ENCODE measurements at regions not wholly inside any gene's neighbourhood (a gene's known extent, or its start where the extent isn't known, plus 50 kb on each side); places are given as distances from the start of the nearest gene placed in this dataset.

DNA sequence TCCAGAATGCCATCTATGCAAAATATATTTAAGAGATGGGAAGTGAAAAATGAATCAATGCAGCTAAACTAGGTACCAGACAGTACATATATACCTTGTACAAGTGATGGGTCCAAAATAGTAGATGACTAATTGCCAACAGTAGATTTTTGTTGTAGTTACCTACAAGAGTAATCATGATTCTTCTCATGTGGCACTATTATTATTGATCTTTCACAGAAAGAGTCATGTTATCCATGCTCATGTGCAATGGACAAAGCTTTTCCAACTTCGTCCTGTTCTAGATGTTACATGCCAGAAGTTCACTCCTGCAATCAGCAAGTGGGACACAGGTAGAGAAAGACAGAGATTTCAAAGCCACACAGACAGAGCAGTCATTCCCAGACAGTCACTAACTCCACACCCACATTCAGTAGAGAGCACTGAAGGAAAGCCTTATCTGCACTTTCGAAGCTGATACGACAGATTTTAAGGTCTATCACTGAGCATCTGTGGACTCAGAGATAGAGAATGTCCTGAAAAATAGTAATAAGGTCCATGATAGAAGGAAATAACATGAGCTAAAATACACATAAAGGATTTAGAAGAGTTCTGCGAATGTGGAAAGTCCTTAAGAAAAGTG lies 101.6 kb upstream of the ITPRID2 start:
- Histone ChIP-seq H3K9me1 (ENCODE audit: control insufficient read depth, insufficient read depth, low read length) (no peaks in the 10 kb centered on the region), H3K9ac (ENCODE audit: insufficient read depth in 1 of 2, low read depth in 2 of 2, low read length in 2 of 2) (no peak overlapping the region), H3K36me3 (ENCODE audit: control insufficient read depth, insufficient read depth, low read length) (no peaks in the 10 kb centered on the region), H3K27ac (ENCODE audit: extremely low read depth, low read depth, low read length) (no peak overlapping the region), H2AFZ (ENCODE audit: low read depth, low read length) (no peak overlapping the region), H3K4me1 (replicated peaks in 1 of 2; ENCODE audit: control insufficient read depth in 2 of 2, insufficient read depth in 2 of 2, low read length in 2 of 2) (peaks cover 0 to 8% of the 10 kb centered on the region in 2 experiments; a peak in 2 of 5 replicates), H3K4me3 (no peak overlapping the region), H3K4me2 (ENCODE audit: insufficient read depth, low read length) (no peak overlapping the region), H3K9me3 (replicated peaks; ENCODE audit: control insufficient read depth, insufficient read depth, low read depth, low read length) (no peaks in the 10 kb centered on the region), H3K27me3 (ENCODE audit: control insufficient read depth in 2 of 2, insufficient read depth in 2 of 2, low read length in 2 of 2) (no peaks in the 10 kb centered on the region), H4K20me1 (replicated peaks; ENCODE audit: control insufficient read depth, insufficient read depth, low read length) (no peaks in the 10 kb centered on the region), H3K79me2 (ENCODE audit: control insufficient read depth, insufficient read depth, low read length) (no peaks in the 10 kb centered on the region)
- WGBS (ENCODE audit: insufficient coverage, low coverage, missing lambda C conversion rate), result 6% methylated on average over 4 of the region's 4 CpGs
- TF ChIP-seq ZNF324 (CRISPR knock-in tag; IDR thresholded peaks at IDR 0.05), result no peak
- TF ChIP-seq SIRT6 (IDR thresholded peaks at IDR 0.05; ENCODE audit: low read depth, low read length), result no peak
- no peak for TF ChIP-seq HIVEP1 (CRISPR knock-in tag; IDR thresholded peaks at IDR 0.05)
- TF ChIP-seq ZNF165 (CRISPR knock-in tag; IDR thresholded peaks at IDR 0.05; ENCODE audit: borderline replicate concordance), result no peak
- BruUV-seq (replicated peaks), result no TSS peak
- intact Hi-C loops (cut with micrococcal nuclease), result loop anchor here (10.0 kb wide), 1 partner anchor 1075 kb away; no protein-coding TSS in a partner anchor
- ATAC-seq, result no peak
- no peak for DNase-seq (ENCODE audit: extremely low read depth in 1 of 4, low spot score in 3 of 4)
- ChIA-PET POLR2A (interaction anchor here (0.8 to 1.1 kb wide), 2 partner anchors 9 to 14 kb away, joined by 3 to 5 read pairs; no protein-coding TSS in a partner anchor), CTCF (ENCODE audit: low intra/inter-chr PET ratio) (no interaction called here)
- FAIRE-seq, result no peak
- in situ Hi-C loops (cut with MboI), result no loop called here
